IgD-negative memory B cell (primary cell): ENCODE measurements at regions not wholly inside any gene's neighbourhood (a gene's known extent, or its start where the extent isn't known, plus 50 kb on each side); places are given as distances from the start of the nearest gene placed in this dataset.
A peak's percentile ranks its signal among the peaks of the same experiment; 100 is the strongest.

Experiments used
- H3K27ac Mint-ChIP-seq, 3 donors: one replicate each; pipeline ENCODE4 v1.8.0; 2020 to 2022; ENCODE audit warnings: mild to moderate bottlenecking in 3 of 3, mixed read lengths in 3 of 3, moderate library complexity in 1 of 3
- H3K27me3 Mint-ChIP-seq: one replicate; pipeline ENCODE4 v1.8.0; 2021; ENCODE audit warnings: mixed read lengths
- H3K36me3 Mint-ChIP-seq: one replicate; pipeline ENCODE4 v1.8.0; 2020; ENCODE audit warnings: mild to moderate bottlenecking, mixed read lengths
- H3K4me1 Mint-ChIP-seq, 3 donors: one replicate each; pipeline ENCODE4 v1.8.0; 2020 to 2022; ENCODE audit warnings: mixed read lengths in 3 of 3, mild to moderate bottlenecking in 1 of 3
- H3K4me3 Mint-ChIP-seq, 4 donors: one replicate each; pipeline ENCODE4 v1.8.0; 2020 to 2022; ENCODE audit warnings: mild to moderate bottlenecking in 4 of 4, mixed read lengths in 4 of 4, moderate library complexity in 3 of 4
- H3K9me3 Mint-ChIP-seq, 3 donors: one replicate each; pipeline ENCODE4 v1.8.0; 2020 to 2021; ENCODE audit warnings: mixed read lengths in 3 of 3, mild to moderate bottlenecking in 1 of 3

DNA sequence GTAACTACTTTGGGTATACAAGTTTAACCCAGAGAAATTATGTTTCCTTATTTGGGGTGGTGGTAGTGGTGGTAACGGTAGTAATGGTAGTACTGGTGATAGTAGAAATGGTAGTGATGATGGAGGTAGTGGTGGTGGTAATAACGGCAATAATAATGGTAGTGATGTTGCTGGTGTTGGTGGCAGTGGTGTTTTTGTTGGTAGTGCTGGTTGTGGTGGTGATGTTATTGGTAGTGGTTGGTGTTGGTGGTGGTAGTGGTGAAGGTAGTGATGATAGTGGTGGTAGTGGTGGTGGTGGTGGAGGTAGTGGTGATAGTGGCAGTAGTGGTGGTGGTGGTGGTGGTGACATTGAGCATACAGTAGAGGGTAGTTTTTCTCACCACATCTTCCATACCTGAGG is 95.6 kb downstream of the TMEM30B start:
- Mint-ChIP-seq H3K36me3 (no peaks in the 10 kb centered on the region), H3K9me3 (peaks cover 0 to 2% (median 0%) of the 10 kb centered on the region in 3 donors), H3K27me3 (peaks cover 28% of the 10 kb centered on the region), H3K4me3 (no peak overlapping the region), H3K4me1 (peaks cover 3 to 14% (median 9%) of the 10 kb centered on the region in 3 donors), H3K27ac (no peak overlapping the region)

GRCh38 chr14:61184112-61184511 is 97.0 kb downstream of the TMEM30B start:
- Mint-ChIP-seq H3K27ac (no peak overlapping the region), H3K4me3 (no peak overlapping the region), H3K9me3 (no peaks in the 10 kb centered on the region), H3K4me1 (peaks cover 0 to under 1% (median under 1%) of the 10 kb centered on the region in 3 donors), H3K36me3 (no peaks in the 10 kb centered on the region), H3K27me3 (peaks cover 22% of the 10 kb centered on the region)

DNA sequence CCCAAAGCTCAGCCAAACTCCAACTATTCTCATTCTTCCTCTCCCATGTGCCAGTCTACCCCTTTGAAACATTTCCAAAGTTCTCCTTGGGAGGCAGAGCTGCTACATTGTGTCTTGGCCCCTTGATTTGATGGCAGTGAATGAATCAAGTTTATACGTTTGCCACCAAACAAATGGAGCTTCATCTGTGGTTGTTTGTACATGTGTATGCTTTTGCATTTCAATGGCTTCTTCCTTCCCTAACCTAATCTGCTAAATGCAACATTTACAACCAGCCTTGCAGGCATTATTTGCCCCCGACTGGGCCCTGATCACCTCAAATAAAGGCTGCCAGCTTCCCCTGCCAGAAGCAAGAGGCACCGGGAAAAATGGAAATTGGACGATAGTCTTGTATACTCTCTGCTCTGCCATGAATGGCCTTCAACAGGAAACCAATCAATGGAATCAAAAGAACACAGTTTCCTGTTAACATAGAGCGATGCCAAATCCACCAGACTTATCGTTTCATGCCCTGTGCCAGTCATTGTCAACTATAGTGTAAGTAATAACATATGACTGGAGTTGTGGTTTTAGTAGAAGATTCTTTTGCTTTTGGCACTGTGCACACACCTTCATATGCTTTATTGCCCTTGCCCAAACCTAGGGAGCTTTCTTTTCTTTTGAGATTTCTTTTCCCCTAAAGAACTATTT is 97.8 kb downstream of the TMEM30B start:
- Mint-ChIP-seq H3K27me3 (peaks cover 18% of the 10 kb centered on the region), H3K27ac (no peak overlapping the region), H3K36me3 (no peaks in the 10 kb centered on the region), H3K9me3 (no peaks in the 10 kb centered on the region), H3K4me1 (no peaks in the 10 kb centered on the region), H3K4me3 (no peak overlapping the region)

GRCh38 chr14:61179796-61180398 is 101.2 kb downstream of the TMEM30B start:
- Mint-ChIP-seq H3K9me3 (no peaks in the 10 kb centered on the region), H3K4me3 (no peak overlapping the region), H3K36me3 (no peaks in the 10 kb centered on the region), H3K27me3 (peaks cover 7% of the 10 kb centered on the region), H3K4me1 (peaks cover 0 to 3% (median 0%) of the 10 kb centered on the region in 3 donors), H3K27ac (no peak overlapping the region)

DNA sequence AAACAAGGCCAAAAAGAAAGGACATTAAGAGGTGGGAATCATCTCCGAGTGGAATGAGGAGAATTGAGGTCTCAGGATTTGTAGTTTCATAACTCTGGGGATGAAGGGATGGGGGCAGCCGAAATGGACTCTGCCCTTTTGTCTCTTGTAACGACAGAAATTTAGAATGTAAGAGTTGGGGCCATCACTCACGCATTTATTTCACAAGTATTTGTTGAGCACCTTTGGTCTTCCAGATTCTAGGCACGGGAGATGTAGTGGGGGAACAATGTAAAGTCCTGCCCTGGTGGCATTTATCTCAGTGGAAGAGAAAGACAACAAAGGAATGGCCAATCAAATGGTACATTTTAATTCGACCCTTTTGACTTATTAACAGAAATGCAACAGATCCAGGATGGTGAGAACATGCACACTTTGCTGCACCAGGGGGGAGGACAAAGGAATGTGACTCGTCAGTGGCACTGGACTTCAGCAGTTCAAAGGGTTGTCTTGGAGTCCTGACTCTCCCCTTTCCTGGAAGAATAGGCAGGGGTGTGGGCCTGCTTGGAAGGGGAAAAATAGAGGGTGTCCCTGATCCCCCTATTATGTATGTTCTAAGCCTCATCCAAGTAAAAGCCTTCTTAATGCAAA is 102.0 kb downstream of the TMEM30B start:
- no peak overlapping the region for H3K4me3 Mint-ChIP-seq
- H3K4me1 Mint-ChIP-seq = peaks cover 0 to 3% (median 0%) of the 10 kb centered on the region in 3 donors
- no peaks in the 10 kb centered on the region for H3K36me3 Mint-ChIP-seq
- H3K27ac Mint-ChIP-seq = no peak overlapping the region
- H3K9me3 Mint-ChIP-seq = peaks cover 0 to 2% (median 0%) of the 10 kb centered on the region in 3 donors
- peaks cover 7% of the 10 kb centered on the region for H3K27me3 Mint-ChIP-seq

- H3K27ac Mint-ChIP-seq = no peak overlapping the region
- peaks cover 0 to 3% (median 0%) of the 10 kb centered on the region in 3 donors for H3K4me1 Mint-ChIP-seq
- no peak overlapping the region for H3K4me3 Mint-ChIP-seq
These were observed 102.7 kb downstream of the TMEM30B start for GRCh38 chr14:61178226-61179060.

DNA sequence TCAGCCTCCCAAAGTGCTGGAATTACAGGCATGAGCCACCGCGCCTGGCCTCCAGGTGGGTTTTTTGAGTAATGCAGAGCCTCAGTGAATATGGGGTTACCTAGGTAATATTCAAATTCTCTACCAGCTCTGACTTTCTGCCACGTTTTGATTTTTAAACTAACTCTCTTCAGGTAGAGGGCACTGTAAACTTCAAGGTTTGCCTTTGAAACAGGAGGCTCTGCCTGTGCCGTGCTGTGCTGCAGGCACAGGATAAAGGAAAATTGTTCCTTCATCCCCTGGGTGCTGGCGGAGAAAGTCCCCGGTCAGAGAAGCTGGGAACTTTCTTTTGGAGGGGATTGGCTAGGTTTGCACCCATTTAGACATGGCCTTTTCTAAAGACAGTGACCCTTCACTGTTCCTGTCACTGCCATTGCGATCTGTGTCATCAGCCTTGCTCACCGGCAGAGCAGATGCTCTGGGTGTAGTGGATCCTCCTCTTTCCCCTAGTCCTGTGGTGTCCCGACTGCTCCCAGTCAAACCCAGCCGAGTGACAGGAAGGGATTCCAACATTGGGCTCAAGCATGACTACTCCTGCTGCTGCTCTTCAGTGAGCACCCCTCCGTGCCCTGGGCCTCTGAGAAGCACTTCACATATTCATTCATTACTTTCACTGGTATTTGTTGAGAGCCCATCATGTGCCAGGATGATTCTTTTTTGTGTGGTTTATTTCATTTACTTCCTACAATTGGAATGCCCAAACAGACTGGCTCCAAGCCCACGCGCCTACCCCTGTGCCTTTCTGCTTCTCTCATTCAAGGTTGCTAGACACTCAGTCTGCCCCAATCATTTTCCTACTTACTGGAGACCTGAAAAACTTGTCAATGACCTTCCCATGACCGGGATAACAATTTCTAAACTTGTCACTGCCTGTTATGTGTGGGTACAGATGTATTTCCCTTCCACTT is 103.6 kb downstream of the TMEM30B start:
- peaks cover 0 to 6% (median 4%) of the 10 kb centered on the region in 3 donors for H3K9me3 Mint-ChIP-seq
- H3K27me3 Mint-ChIP-seq = peaks cover 5% of the 10 kb centered on the region
- H3K36me3 Mint-ChIP-seq = no peaks in the 10 kb centered on the region
- H3K4me1 Mint-ChIP-seq = peaks cover 0 to 3% (median 0%) of the 10 kb centered on the region in 3 donors
- H3K27ac Mint-ChIP-seq = peak overlapping the region in 1 of 3 donors; percentile 42
- peak overlapping the region in 1 of 4 donors; percentile 25 for H3K4me3 Mint-ChIP-seq

More at GRCh38 chr14:61178226-61179060, 102.7 kb downstream of the TMEM30B start:
- Mint-ChIP-seq H3K36me3 (no peaks in the 10 kb centered on the region), H3K9me3 (peaks cover 0 to 2% (median under 1%) of the 10 kb centered on the region in 3 donors), H3K27me3 (peaks cover 7% of the 10 kb centered on the region)

DNA sequence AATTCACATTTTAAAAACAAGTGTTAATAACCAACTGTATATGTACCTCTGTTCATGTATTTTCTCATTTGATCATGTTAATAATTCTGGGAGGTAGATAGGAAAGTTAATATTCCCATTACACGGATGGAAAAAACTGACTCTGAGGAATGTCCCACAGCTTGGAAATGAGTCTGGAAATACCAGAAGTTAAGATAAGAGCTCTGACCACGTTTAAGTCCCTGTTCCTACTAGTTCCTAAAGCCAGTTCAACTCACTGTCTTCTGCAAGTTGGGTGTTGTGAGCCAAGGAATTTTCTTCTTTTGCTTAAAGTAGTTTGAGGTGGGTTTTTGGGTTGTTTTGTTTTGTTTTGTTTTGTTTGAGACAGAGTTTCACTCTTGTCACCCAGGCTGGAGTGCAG is 104.5 kb downstream of the TMEM30B start:
- Mint-ChIP-seq H3K27me3 (peaks cover 5% of the 10 kb centered on the region), H3K36me3 (no peaks in the 10 kb centered on the region), H3K4me3 (no peak overlapping the region), H3K9me3 (peaks cover 0 to 6% (median 4%) of the 10 kb centered on the region in 3 donors), H3K27ac (no peak overlapping the region), H3K4me1 (peaks cover 0 to 3% (median 0%) of the 10 kb centered on the region in 3 donors)

DNA sequence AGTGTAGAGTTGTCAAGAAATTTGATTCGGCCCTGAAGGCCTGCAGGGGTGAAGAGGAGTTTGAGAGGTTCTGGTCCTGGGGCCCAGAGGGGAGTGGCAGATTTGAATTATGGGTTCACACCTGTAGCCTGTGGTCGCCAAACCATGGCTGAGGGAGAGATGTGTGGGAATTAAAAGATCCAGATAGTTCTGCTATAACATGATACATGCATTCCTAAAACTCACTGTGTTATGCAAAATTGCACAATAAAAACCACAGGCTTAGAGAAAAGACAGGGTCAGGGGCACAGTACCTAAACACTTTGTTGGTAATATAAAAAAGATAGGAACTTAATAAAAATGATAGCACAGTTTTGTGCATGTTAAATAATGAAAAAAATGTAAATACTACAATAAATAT is 106.2 kb downstream of the TMEM30B start:
- peaks cover 0 to 6% (median 4%) of the 10 kb centered on the region in 3 donors for H3K9me3 Mint-ChIP-seq
- H3K4me3 Mint-ChIP-seq = no peak overlapping the region
- no peaks in the 10 kb centered on the region for H3K36me3 Mint-ChIP-seq
- peak overlapping the region in 1 of 3 donors; percentile 60 for H3K27ac Mint-ChIP-seq
- peaks cover 7% of the 10 kb centered on the region for H3K27me3 Mint-ChIP-seq
- peaks cover 0 to 3% (median 0%) of the 10 kb centered on the region in 3 donors for H3K4me1 Mint-ChIP-seq

DNA sequence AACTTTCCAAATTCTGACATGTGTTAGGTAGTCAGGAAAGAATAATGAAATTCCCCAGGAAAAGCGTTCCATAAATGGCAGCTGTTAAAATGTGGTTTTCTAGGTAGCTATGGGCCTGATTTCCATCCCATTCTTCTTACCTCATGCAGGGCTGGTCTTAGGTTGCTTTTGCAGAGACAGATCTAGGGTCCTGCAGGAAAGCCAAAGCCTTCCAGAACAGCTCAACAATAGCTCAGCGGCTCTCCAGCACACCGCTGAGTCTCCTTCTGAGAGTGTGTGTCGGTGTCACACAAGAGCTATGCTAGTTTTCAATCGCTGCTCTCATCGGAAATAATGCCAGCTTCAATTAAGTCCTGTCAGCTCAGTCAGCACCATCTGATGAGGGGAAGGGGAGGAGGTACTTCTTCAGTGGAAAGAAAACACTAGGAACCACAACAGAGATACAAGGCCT is 106.7 kb downstream of the TMEM30B start:
- peaks cover 3% of the 10 kb centered on the region for H3K27me3 Mint-ChIP-seq
- peak overlapping the region in 1 of 3 donors; percentile 60 for H3K27ac Mint-ChIP-seq
- H3K9me3 Mint-ChIP-seq = peaks cover 0 to 6% (median 4%) of the 10 kb centered on the region in 3 donors
- no peaks in the 10 kb centered on the region for H3K36me3 Mint-ChIP-seq
- no peak overlapping the region for H3K4me3 Mint-ChIP-seq
- peaks cover 0 to 3% (median 0%) of the 10 kb centered on the region in 3 donors for H3K4me1 Mint-ChIP-seq

GRCh38 chr14:61171727-61172126 is 109.4 kb downstream of the TMEM30B start:
- Mint-ChIP-seq H3K4me3 (no peak overlapping the region), H3K4me1 (no peaks in the 10 kb centered on the region), H3K27ac (no peak overlapping the region), H3K27me3 (peaks cover 3% of the 10 kb centered on the region), H3K9me3 (peaks cover 0 to 6% (median 4%) of the 10 kb centered on the region in 3 donors), H3K36me3 (no peaks in the 10 kb centered on the region)

DNA sequence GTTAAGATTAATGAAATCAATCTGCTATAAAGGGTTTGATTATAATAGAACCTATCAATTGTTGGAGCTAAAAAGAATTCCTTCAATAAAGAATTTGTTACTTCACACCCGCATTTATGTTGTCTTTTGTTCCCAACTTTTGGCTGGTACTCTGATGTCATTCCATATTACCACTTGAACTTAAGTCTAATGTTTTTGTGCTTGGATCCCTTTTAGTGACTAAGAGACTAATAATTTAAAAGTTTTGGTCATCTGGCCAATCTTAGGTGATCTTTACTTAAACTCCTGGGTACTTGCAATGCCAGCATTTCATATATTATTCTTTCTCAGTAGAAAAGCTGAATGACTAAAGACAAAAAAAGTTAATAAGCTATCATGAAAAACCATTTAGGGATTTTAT is 113.0 kb downstream of the TMEM30B start:
- peaks cover 2 to 9% (median 3%) of the 10 kb centered on the region in 3 donors for H3K9me3 Mint-ChIP-seq
- peaks cover 6% of the 10 kb centered on the region for H3K27me3 Mint-ChIP-seq
- no peaks in the 10 kb centered on the region for H3K4me1 Mint-ChIP-seq

DNA sequence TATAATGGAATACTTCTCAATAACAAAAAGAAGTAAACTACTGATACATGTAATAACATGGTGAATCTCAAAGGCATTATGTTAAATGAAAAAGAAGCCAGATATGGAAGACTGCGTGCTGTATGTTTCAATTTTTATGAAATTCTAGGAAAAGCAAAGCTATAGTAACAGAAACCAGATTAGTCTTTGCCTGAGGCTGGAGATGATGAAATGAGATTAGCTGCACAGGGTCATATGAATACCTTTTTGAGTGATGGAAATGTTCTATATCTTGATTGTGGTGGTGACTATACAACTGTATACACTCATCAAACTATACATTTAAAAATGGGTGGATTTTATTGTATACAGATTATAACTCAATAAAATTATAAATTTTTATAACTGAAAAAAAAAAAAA is 113.5 kb downstream of the TMEM30B start:
- no peak overlapping the region for H3K4me3 Mint-ChIP-seq
- peaks cover 2 to 6% (median 2%) of the 10 kb centered on the region in 3 donors for H3K9me3 Mint-ChIP-seq

More for the DNA sequence above, 113.0 kb downstream of the TMEM30B start:
- no peak overlapping the region for H3K27ac Mint-ChIP-seq
- H3K4me3 Mint-ChIP-seq = no peak overlapping the region
- H3K36me3 Mint-ChIP-seq = no peaks in the 10 kb centered on the region

GRCh38 chr14:61160798-61161197 is 120.3 kb downstream of the TMEM30B start:
- Mint-ChIP-seq H3K36me3 (no peaks in the 10 kb centered on the region), H3K27me3 (peaks cover 13% of the 10 kb centered on the region), H3K27ac (no peak overlapping the region), H3K9me3 (peaks cover 2 to 6% (median 4%) of the 10 kb centered on the region in 3 donors), H3K4me3 (no peak overlapping the region), H3K4me1 (no peaks in the 10 kb centered on the region)

More for the DNA sequence above, 113.5 kb downstream of the TMEM30B start:
- Mint-ChIP-seq H3K4me1 (no peaks in the 10 kb centered on the region), H3K27me3 (peaks cover 6% of the 10 kb centered on the region), H3K27ac (no peak overlapping the region), H3K36me3 (no peaks in the 10 kb centered on the region)
